ENCODE measurements at regions not wholly inside any gene's neighbourhood (a gene's known extent, or its start where the extent isn't known, plus 50 kb on each side); places are given as distances from the start of the nearest gene placed in this dataset.

- Histone ChIP-seq H3K27me3 (no peaks in the 10 kb centered on the region), H3K9me3 (peaks cover 1 to 29% (median 4%) of the 10 kb centered on the region in 3 donors), H3K27ac (no peak overlapping the region), H3K36me3 (no peaks in the 10 kb centered on the region), H3K4me1 (no peaks in the 10 kb centered on the region), H3K4me3 (no peak overlapping the region)
- TF ChIP-seq POLR2A (IDR thresholded peaks at IDR 0.05): no peak
- no peak for TF ChIP-seq EP300 (IDR thresholded peaks at IDR 0.05)
- no peak for TF ChIP-seq CTCF (IDR thresholded peaks at IDR 0.05)
- TF ChIP-seq POLR2AphosphoS5 (IDR thresholded peaks at IDR 0.05): no peak
- WGBS, 2 donors (ENCODE audit: low coverage in 1 of 2): 60 to 82% methylated on average over 2 of the region's 2 CpGs
- ATAC-seq: no peak
These were observed 211.7 kb downstream of the RNF152 start for GRCh38 chr18:61681065-61681464.

GRCh38 chr18:61679836-61680235, 213.0 kb downstream of the RNF152 start:
- H3K27ac ChIP-seq: no peak overlapping the region
- no peaks in the 10 kb centered on the region for H3K27me3 ChIP-seq
- no peaks in the 10 kb centered on the region for H3K36me3 ChIP-seq
- H3K4me1 ChIP-seq: no peaks in the 10 kb centered on the region
- ATAC-seq: no peak
- H3K9me3 ChIP-seq: peaks cover 1 to 29% (median 4%) of the 10 kb centered on the region in 3 donors
- H3K4me3 ChIP-seq: no peak overlapping the region
- TF ChIP-seq CTCF (IDR thresholded peaks at IDR 0.05) (no peak), POLR2AphosphoS5 (IDR thresholded peaks at IDR 0.05) (no peak), POLR2A (IDR thresholded peaks at IDR 0.05) (no peak), EP300 (IDR thresholded peaks at IDR 0.05) (no peak)
- 86 to 88% methylated on average over 3 of the region's 3 CpGs for WGBS, 2 donors (ENCODE audit: low coverage in 1 of 2)

- ATAC-seq: no peak
- TF ChIP-seq POLR2A (IDR thresholded peaks at IDR 0.05) (no peak), CTCF (IDR thresholded peaks at IDR 0.05) (no peak), POLR2AphosphoS5 (IDR thresholded peaks at IDR 0.05) (no peak), EP300 (IDR thresholded peaks at IDR 0.05) (no peak)
- 50 to 80% methylated on average over 3 to 4 of the region's 4 CpGs for WGBS, 2 donors (ENCODE audit: low coverage in 1 of 2)
- H3K4me3 ChIP-seq: no peak overlapping the region
- H3K9me3 ChIP-seq: peaks cover 1 to 29% (median 4%) of the 10 kb centered on the region in 3 donors
- H3K27me3 ChIP-seq: no peaks in the 10 kb centered on the region
- H3K36me3 ChIP-seq: no peaks in the 10 kb centered on the region
- no peak overlapping the region for H3K27ac ChIP-seq
- no peaks in the 10 kb centered on the region for H3K4me1 ChIP-seq
These were observed 215.3 kb downstream of the RNF152 start for GRCh38 chr18:61677435-61677970.

GRCh38 chr18:61676773-61677434, 215.9 kb downstream of the RNF152 start:
- 23 to 48% methylated on average over 2 of the region's 2 CpGs for WGBS, 2 donors (ENCODE audit: low coverage in 1 of 2)
- ATAC-seq: no peak
- Histone ChIP-seq H3K36me3 (no peaks in the 10 kb centered on the region), H3K4me1 (no peaks in the 10 kb centered on the region), H3K27ac (no peak overlapping the region), H3K9me3 (peaks cover 1 to 29% (median 4%) of the 10 kb centered on the region in 3 donors), H3K27me3 (no peaks in the 10 kb centered on the region), H3K4me3 (no peak overlapping the region)
- TF ChIP-seq POLR2A (IDR thresholded peaks at IDR 0.05) (no peak), POLR2AphosphoS5 (IDR thresholded peaks at IDR 0.05) (no peak), CTCF (IDR thresholded peaks at IDR 0.05) (no peak), EP300 (IDR thresholded peaks at IDR 0.05) (no peak)

GRCh38 chr18:61669320-61669719, 223.5 kb downstream of the RNF152 start:
- no peaks in the 10 kb centered on the region for H3K4me1 ChIP-seq
- 44 to 73% methylated on average over 1 of the region's 1 CpG for WGBS, 2 donors (ENCODE audit: low coverage in 1 of 2)
- no peaks in the 10 kb centered on the region for H3K9me3 ChIP-seq
- H3K4me3 ChIP-seq: no peak overlapping the region
- no peaks in the 10 kb centered on the region for H3K36me3 ChIP-seq
- ATAC-seq: no peak
- TF ChIP-seq POLR2AphosphoS5 (IDR thresholded peaks at IDR 0.05) (no peak), POLR2A (IDR thresholded peaks at IDR 0.05) (no peak), EP300 (IDR thresholded peaks at IDR 0.05) (no peak), CTCF (IDR thresholded peaks at IDR 0.05) (no peak)
- H3K27ac ChIP-seq: no peak overlapping the region
- H3K27me3 ChIP-seq: no peaks in the 10 kb centered on the region
